ENCODE measurements at regions not wholly inside any gene's neighbourhood (a gene's known extent, or its start where the extent isn't known, plus 50 kb on each side); places are given as distances from the start of the nearest gene placed in this dataset.
A peak's percentile ranks its signal among the peaks of the same experiment; 100 is the strongest.

DNA sequence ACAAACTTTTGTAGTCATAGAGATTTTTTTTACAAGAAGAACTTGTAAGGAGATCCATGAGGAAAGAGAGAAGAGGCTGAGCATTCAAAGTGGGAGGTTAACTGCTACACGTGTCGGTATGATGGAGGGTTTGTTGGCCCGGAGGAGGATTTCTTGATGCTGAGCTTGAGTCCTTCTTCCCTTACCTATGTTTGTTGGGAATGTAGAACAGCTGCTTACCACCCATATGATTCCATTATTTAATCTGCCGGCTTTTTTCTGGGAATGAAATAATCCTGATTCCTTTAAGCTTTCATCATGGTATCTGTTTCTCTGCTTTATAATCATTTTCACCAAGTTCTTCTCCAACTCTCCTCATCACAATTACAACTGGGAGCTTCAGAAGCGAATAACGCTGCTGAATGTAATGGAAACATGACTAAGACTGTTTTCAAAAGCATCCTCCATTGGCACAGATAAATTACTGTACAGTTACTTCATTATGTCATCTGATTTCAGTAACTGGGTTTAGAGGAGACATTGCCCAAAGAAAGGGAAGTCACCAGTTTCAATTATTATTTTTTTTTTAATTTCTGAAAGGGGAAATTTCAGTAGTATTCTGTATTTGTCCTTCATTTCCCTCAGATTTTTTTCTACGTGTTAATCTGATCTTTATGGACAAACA lies 420.6 kb downstream of the SPRY1 start:
- Histone ChIP-seq H3K27me3 (ENCODE audit: insufficient read depth, low read length, poor library complexity, severe bottlenecking) (no peaks in the 10 kb centered on the region), H3K4me3 (ENCODE audit: low read length) (no peak overlapping the region), H3K4me1 (ENCODE audit: insufficient read depth, low read length) (no peaks in the 10 kb centered on the region), H3K27ac (ENCODE audit: low read depth, low read length) (no peak overlapping the region), H3K36me3 (ENCODE audit: insufficient read depth, low read length) (no peaks in the 10 kb centered on the region), H3K9me3 (ENCODE audit: low read length) (no peaks in the 10 kb centered on the region)
- Mint-ChIP-seq H3K4me1 (no peaks in the 10 kb centered on the region), H3K36me3 (no peaks in the 10 kb centered on the region), H3K4me3 (no peak overlapping the region), H3K27ac (no peak overlapping the region), H3K27me3 (no peaks in the 10 kb centered on the region), H3K9me3 (peaks cover 0 to 2% (median 0%) of the 10 kb centered on the region in 5 donors)
- ChIA-PET POLR2A (no interaction called here), CTCF (no interaction called here)
- DNase-seq: no peak

- ChIA-PET CTCF (no interaction called here), POLR2A (no interaction called here)
- Histone ChIP-seq H3K4me3 (ENCODE audit: low read length) (no peak overlapping the region), H3K27me3 (ENCODE audit: insufficient read depth, low read length, poor library complexity, severe bottlenecking) (no peaks in the 10 kb centered on the region), H3K4me1 (ENCODE audit: insufficient read depth, low read length) (no peaks in the 10 kb centered on the region), H3K9me3 (ENCODE audit: low read length) (no peaks in the 10 kb centered on the region), H3K27ac (ENCODE audit: low read depth, low read length) (no peak overlapping the region), H3K36me3 (ENCODE audit: insufficient read depth, low read length) (no peaks in the 10 kb centered on the region)
- DNase-seq: no peak
- Mint-ChIP-seq H3K36me3 (no peaks in the 10 kb centered on the region), H3K27me3 (peaks cover 2 to 5% of the 10 kb centered on the region in 2 donors), H3K27ac (no peak overlapping the region), H3K4me1 (no peaks in the 10 kb centered on the region), H3K9me3 (peaks cover 0 to 2% (median 0%) of the 10 kb centered on the region in 5 donors), H3K4me3 (no peak overlapping the region)
These were observed 422.9 kb downstream of the SPRY1 start for GRCh38 chr4:123819362-123820035.

GRCh38 chr4:123821861-123822260 lies 425.3 kb downstream of the SPRY1 start:
- no peaks in the 10 kb centered on the region for H3K4me1 ChIP-seq (ENCODE audit: insufficient read depth, low read length)
- no peaks in the 10 kb centered on the region for H3K36me3 ChIP-seq (ENCODE audit: insufficient read depth, low read length)
- H3K9me3 ChIP-seq (ENCODE audit: low read length): no peaks in the 10 kb centered on the region
- Mint-ChIP-seq H3K27ac (no peak overlapping the region), H3K4me3 (no peak overlapping the region), H3K27me3 (peaks cover 2 to 5% of the 10 kb centered on the region in 2 donors), H3K4me1 (no peaks in the 10 kb centered on the region), H3K36me3 (no peaks in the 10 kb centered on the region), H3K9me3 (peaks cover 0 to 2% (median 0%) of the 10 kb centered on the region in 5 donors)
- POLR2A ChIA-PET: no interaction called here
- no peak overlapping the region for H3K27ac ChIP-seq (ENCODE audit: low read depth, low read length)
- CTCF ChIA-PET: no interaction called here
- no peak overlapping the region for H3K4me3 ChIP-seq (ENCODE audit: low read length)
- H3K27me3 ChIP-seq (ENCODE audit: insufficient read depth, low read length, poor library complexity, severe bottlenecking): no peaks in the 10 kb centered on the region
- DNase-seq: no peak

DNA sequence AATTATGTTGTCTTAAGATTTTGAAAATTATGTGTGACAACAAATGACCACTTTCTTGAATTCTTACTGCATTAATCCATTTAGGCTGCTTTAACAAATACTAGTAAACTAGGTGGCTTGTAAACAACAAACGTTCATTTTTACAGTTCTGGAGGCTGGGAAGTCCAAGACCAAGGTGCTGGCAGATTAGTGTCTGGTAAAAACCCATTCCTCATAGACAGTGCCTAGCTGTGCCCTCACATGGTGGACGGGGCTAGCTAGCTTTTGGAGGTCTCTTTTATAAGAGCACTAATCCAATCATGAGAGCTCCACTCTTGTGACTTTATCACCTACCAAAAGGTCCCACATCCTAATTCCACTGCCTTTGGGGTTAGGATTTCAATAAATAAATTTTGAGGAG lies 425.8 kb downstream of the SPRY1 start:
- no peak overlapping the region for H3K4me3 Mint-ChIP-seq
- no peaks in the 10 kb centered on the region for H3K4me1 Mint-ChIP-seq
- H3K9me3 Mint-ChIP-seq: peaks cover 0 to 2% (median 0%) of the 10 kb centered on the region in 5 donors
- H3K27ac Mint-ChIP-seq: no peak overlapping the region
- Histone ChIP-seq H3K27ac (ENCODE audit: low read depth, low read length) (no peak overlapping the region), H3K9me3 (ENCODE audit: low read length) (no peaks in the 10 kb centered on the region), H3K27me3 (ENCODE audit: insufficient read depth, low read length, poor library complexity, severe bottlenecking) (no peaks in the 10 kb centered on the region), H3K4me1 (ENCODE audit: insufficient read depth, low read length) (no peaks in the 10 kb centered on the region), H3K4me3 (ENCODE audit: low read length) (no peak overlapping the region), H3K36me3 (ENCODE audit: insufficient read depth, low read length) (no peaks in the 10 kb centered on the region)
- CTCF ChIA-PET: no interaction called here
- POLR2A ChIA-PET: no interaction called here
- DNase-seq: no peak
- H3K27me3 Mint-ChIP-seq: peaks cover 2 to 5% of the 10 kb centered on the region in 2 donors
- H3K36me3 Mint-ChIP-seq: no peaks in the 10 kb centered on the region

DNA sequence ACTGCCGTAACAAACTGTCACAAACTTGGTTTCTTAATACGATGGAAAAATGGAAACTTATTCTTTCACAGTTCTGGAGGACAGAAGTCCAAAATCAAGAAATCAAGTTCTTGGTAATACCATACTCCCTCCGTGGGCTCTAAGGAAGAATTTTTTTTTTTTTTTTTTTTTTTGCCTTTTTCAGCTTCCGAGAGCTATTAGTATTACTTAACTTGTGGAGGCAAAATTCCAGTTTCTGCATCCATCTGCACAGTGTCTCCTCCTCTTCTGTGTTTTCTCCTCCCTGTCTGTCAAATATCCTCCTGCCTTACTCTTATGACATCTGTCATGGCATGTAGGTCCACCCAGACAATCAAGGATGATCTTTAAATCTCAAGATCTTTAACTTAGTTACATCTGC lies 426.6 kb downstream of the SPRY1 start:
- no peaks in the 10 kb centered on the region for H3K36me3 Mint-ChIP-seq
- no peaks in the 10 kb centered on the region for H3K36me3 ChIP-seq (ENCODE audit: insufficient read depth, low read length)
- no peak overlapping the region for H3K4me3 Mint-ChIP-seq
- H3K9me3 ChIP-seq (ENCODE audit: low read length): no peaks in the 10 kb centered on the region
- POLR2A ChIA-PET: no interaction called here
- H3K4me3 ChIP-seq (ENCODE audit: low read length): no peak overlapping the region
- H3K4me1 Mint-ChIP-seq: no peaks in the 10 kb centered on the region
- no peaks in the 10 kb centered on the region for H3K4me1 ChIP-seq (ENCODE audit: insufficient read depth, low read length)
- CTCF ChIA-PET: no interaction called here
- no peaks in the 10 kb centered on the region for H3K27me3 ChIP-seq (ENCODE audit: insufficient read depth, low read length, poor library complexity, severe bottlenecking)
- H3K27me3 Mint-ChIP-seq: peaks cover 2 to 5% of the 10 kb centered on the region in 2 donors
- H3K27ac ChIP-seq (ENCODE audit: low read depth, low read length): no peak overlapping the region
- H3K9me3 Mint-ChIP-seq: peaks cover 0 to 2% (median 0%) of the 10 kb centered on the region in 5 donors
- no peak overlapping the region for H3K27ac Mint-ChIP-seq
- DNase-seq: no peak

DNA sequence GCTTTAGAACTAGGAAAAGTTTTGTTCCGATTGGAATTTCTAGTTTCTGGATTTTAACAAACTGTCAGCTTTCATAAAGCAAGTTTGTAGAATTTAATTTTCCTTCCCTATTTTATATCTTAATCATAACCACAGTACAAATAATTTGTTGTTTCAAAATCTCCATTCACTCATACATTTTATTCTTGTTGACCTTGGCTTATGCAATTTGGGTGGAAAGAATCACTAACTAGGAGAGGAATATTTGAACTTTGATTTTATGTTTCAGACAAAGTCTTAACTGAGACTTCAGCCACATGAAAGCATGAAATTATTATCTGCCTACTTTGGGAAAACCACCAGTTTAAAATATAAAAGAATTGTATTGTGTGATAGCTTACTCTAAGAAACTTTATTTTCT lies 427.9 kb downstream of the SPRY1 start:
- H3K27me3 Mint-ChIP-seq: peaks cover 2 to 5% of the 10 kb centered on the region in 2 donors
- H3K36me3 Mint-ChIP-seq: no peaks in the 10 kb centered on the region
- Histone ChIP-seq H3K4me3 (ENCODE audit: low read length) (no peak overlapping the region), H3K27me3 (ENCODE audit: insufficient read depth, low read length, poor library complexity, severe bottlenecking) (no peaks in the 10 kb centered on the region), H3K4me1 (ENCODE audit: insufficient read depth, low read length) (no peaks in the 10 kb centered on the region), H3K9me3 (ENCODE audit: low read length) (no peaks in the 10 kb centered on the region), H3K36me3 (ENCODE audit: insufficient read depth, low read length) (no peaks in the 10 kb centered on the region), H3K27ac (ENCODE audit: low read depth, low read length) (no peak overlapping the region)
- no peak overlapping the region for H3K27ac Mint-ChIP-seq
- no peak for DNase-seq
- POLR2A ChIA-PET: no interaction called here
- CTCF ChIA-PET: no interaction called here
- H3K4me3 Mint-ChIP-seq: no peak overlapping the region
- peaks cover 0 to 2% (median 0%) of the 10 kb centered on the region in 5 donors for H3K9me3 Mint-ChIP-seq
- no peaks in the 10 kb centered on the region for H3K4me1 Mint-ChIP-seq

DNA sequence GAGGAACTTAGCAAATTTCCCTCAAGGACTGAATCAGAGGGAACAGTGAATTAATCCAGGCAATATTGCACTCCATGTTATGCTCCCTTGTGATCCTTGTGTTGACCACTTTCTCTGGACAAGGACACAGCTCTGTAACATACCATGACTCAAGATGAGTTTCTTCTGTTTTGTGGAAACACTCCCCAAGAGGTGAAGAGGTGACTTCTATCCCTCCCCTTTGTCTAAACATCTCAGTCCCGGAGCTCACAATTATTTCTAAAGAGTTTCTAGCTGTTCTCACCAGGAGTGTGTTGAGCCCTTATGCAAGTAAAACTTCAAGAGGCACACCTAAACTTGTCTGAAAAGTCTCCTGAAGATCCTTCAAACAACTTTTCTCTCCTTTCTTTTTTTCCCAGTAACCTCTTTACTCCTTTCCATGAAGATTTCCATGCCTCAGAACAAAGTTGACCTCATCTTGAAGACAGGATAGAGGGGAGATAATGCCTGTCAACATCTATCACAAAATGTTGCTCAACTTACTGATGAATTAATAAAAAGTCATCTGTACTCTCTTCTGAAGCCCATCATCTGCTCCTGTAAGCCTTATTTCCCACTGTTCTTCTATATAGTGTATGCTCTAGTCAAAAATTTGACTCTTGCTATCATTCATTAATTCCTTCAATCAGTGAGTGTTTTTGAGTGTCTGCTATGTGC lies 429.1 kb downstream of the SPRY1 start:
- H3K4me1 Mint-ChIP-seq: no peaks in the 10 kb centered on the region
- peaks cover 2 to 5% of the 10 kb centered on the region in 2 donors for H3K27me3 Mint-ChIP-seq
- H3K27ac ChIP-seq (ENCODE audit: low read depth, low read length): no peak overlapping the region
- no peak for DNase-seq
- no peaks in the 10 kb centered on the region for H3K36me3 Mint-ChIP-seq
- no peak overlapping the region for H3K4me3 Mint-ChIP-seq
- no peaks in the 10 kb centered on the region for H3K9me3 ChIP-seq (ENCODE audit: low read length)
- POLR2A ChIA-PET: no interaction called here
- no peak overlapping the region for H3K4me3 ChIP-seq (ENCODE audit: low read length)
- H3K4me1 ChIP-seq (ENCODE audit: insufficient read depth, low read length): no peaks in the 10 kb centered on the region
- H3K27ac Mint-ChIP-seq: peak overlapping the region in 1 of 8 donors; percentile 51
- H3K9me3 Mint-ChIP-seq: peaks cover 0 to 2% (median 0%) of the 10 kb centered on the region in 5 donors
- CTCF ChIA-PET: no interaction called here
- no peaks in the 10 kb centered on the region for H3K27me3 ChIP-seq (ENCODE audit: insufficient read depth, low read length, poor library complexity, severe bottlenecking)
- no peaks in the 10 kb centered on the region for H3K36me3 ChIP-seq (ENCODE audit: insufficient read depth, low read length)

- Mint-ChIP-seq H3K9me3 (peaks cover 0 to 2% (median 0%) of the 10 kb centered on the region in 5 donors), H3K4me1 (no peaks in the 10 kb centered on the region), H3K27ac (no peak overlapping the region), H3K36me3 (no peaks in the 10 kb centered on the region), H3K4me3 (no peak overlapping the region), H3K27me3 (peaks cover 2 to 6% of the 10 kb centered on the region in 2 donors)
- no peaks in the 10 kb centered on the region for H3K36me3 ChIP-seq (ENCODE audit: insufficient read depth, low read length)
- no peak for DNase-seq
- ChIA-PET POLR2A (no interaction called here), CTCF (no interaction called here)
- no peaks in the 10 kb centered on the region for H3K9me3 ChIP-seq (ENCODE audit: low read length)
- H3K27me3 ChIP-seq (ENCODE audit: insufficient read depth, low read length, poor library complexity, severe bottlenecking): no peaks in the 10 kb centered on the region
- no peak overlapping the region for H3K4me3 ChIP-seq (ENCODE audit: low read length)
- H3K4me1 ChIP-seq (ENCODE audit: insufficient read depth, low read length): no peaks in the 10 kb centered on the region
- H3K27ac ChIP-seq (ENCODE audit: low read depth, low read length): no peak overlapping the region
These were observed 430.3 kb downstream of the SPRY1 start for GRCh38 chr4:123826896-123827295.
